HEK293 (cell line): ENCODE measurements at regions not wholly inside any gene's neighbourhood (a gene's known extent, or its start where the extent isn't known, plus 50 kb on each side); places are given as distances from the start of the nearest gene placed in this dataset.

Experiments used
- AEBP2 ChIP-seq: fragments of 450-650 bp; formaldehyde crosslinking; IDR thresholded peaks from 2 replicates; pipeline ENCODE4 v1.5.1; 2016; ENCODE audit warnings: missing biosample characterization, missing genetic modification characterization, borderline replicate concordance
- BCL11B ChIP-seq: fragments of 450-650 bp; formaldehyde crosslinking; IDR thresholded peaks from 2 replicates; pipeline ENCODE4 v1.5.1; 2016; ENCODE audit warnings: low read depth, missing biosample characterization, missing genetic modification characterization
- CTCF ChIP-seq: fragments of 450-650 bp; formaldehyde crosslinking; IDR thresholded peaks from 2 replicates; pipeline ENCODE4 v1.5.1; 2016; ENCODE audit warnings: missing biosample characterization, missing genetic modification characterization
- FEZF1 ChIP-seq: fragments of 450-650 bp; formaldehyde crosslinking; IDR thresholded peaks from 2 replicates; pipeline ENCODE4 v1.5.1; 2016; ENCODE audit warnings: missing biosample characterization, missing genetic modification characterization
- GLIS1 ChIP-seq: fragments of 450-650 bp; formaldehyde crosslinking; IDR thresholded peaks from 2 replicates; pipeline ENCODE4 v1.5.1; 2016; ENCODE audit warnings: missing biosample characterization, missing genetic modification characterization
- HIC1 ChIP-seq: fragments of 450-650 bp; formaldehyde crosslinking; IDR thresholded peaks from 2 replicates; pipeline ENCODE4 v1.5.1; 2016; ENCODE audit warnings: missing biosample characterization, missing genetic modification characterization
- MEIS1 ChIP-seq: sonication (generic); formaldehyde crosslinking; IDR thresholded peaks from 2 replicates; pipeline ENCODE4 v1.8.1; 2022; ENCODE audit warnings: missing genetic modification reagents, mild to moderate bottlenecking, borderline replicate concordance
- OVOL3 ChIP-seq: fragments of 450-650 bp; formaldehyde crosslinking; IDR thresholded peaks from 2 replicates; pipeline ENCODE4 v1.5.1; 2016; ENCODE audit warnings: missing biosample characterization, missing genetic modification characterization
- SP3 ChIP-seq: fragments of 450-650 bp; formaldehyde crosslinking; IDR thresholded peaks from 2 replicates; pipeline ENCODE4 v1.5.1; 2016; ENCODE audit warnings: missing biosample characterization, missing genetic modification characterization
- TCF7L2 ChIP-seq: IDR thresholded peaks from 2 replicates; pipeline ENCODE4 v1.6.1; 2011; ENCODE audit warnings: low read depth, mild to moderate bottlenecking, inconsistent platforms, low read length, moderate library complexity, borderline replicate concordance
- ZBTB10 ChIP-seq: fragments of 450-650 bp; formaldehyde crosslinking; IDR thresholded peaks from 2 replicates; pipeline ENCODE4 v1.5.1; 2016; ENCODE audit warnings: missing biosample characterization, missing genetic modification characterization
- ZBTB8A ChIP-seq: fragments of 450-650 bp; formaldehyde crosslinking; IDR thresholded peaks from 2 replicates; pipeline ENCODE4 v1.5.1; 2016; ENCODE audit warnings: missing biosample characterization, missing genetic modification characterization
- ZNF138 ChIP-seq: fragments of 450-650 bp; formaldehyde crosslinking; IDR thresholded peaks from 2 replicates; pipeline ENCODE4 v1.5.1; 2016; ENCODE audit warnings: missing biosample characterization, missing genetic modification characterization, borderline replicate concordance
- ZNF157 ChIP-seq: fragments of 450-650 bp; formaldehyde crosslinking; IDR thresholded peaks from 2 replicates; pipeline ENCODE4 v1.5.1; 2016; ENCODE audit warnings: missing biosample characterization, missing genetic modification characterization
- ZNF18 ChIP-seq: fragments of 450-650 bp; formaldehyde crosslinking; IDR thresholded peaks from 2 replicates; pipeline ENCODE4 v1.5.1; 2016; ENCODE audit warnings: missing biosample characterization, missing genetic modification characterization
- ZNF266 ChIP-seq: fragments of 450-650 bp; formaldehyde crosslinking; IDR thresholded peaks from 2 replicates; pipeline ENCODE4 v1.5.1; 2016; ENCODE audit warnings: missing biosample characterization, missing genetic modification characterization, low read depth
- ZNF292 ChIP-seq: fragments of 450-650 bp; formaldehyde crosslinking; IDR thresholded peaks from 2 replicates; pipeline ENCODE4 v1.5.1; 2016; ENCODE audit warnings: low read depth, missing biosample characterization, missing genetic modification characterization, borderline replicate concordance
- ZNF350 ChIP-seq: fragments of 450-650 bp; formaldehyde crosslinking; IDR thresholded peaks from 2 replicates; pipeline ENCODE4 v1.5.0; 2017; ENCODE audit warnings: missing biosample characterization, mild to moderate bottlenecking, missing genetic modification characterization
- ZNF366 ChIP-seq: fragments of 450-650 bp; formaldehyde crosslinking; conservative IDR thresholded peaks from 2 replicates; pipeline ENCODE4 v1.5.1; 2016; ENCODE audit warnings: missing biosample characterization, missing genetic modification characterization
- ZNF473 ChIP-seq: fragments of 450-650 bp; formaldehyde crosslinking; IDR thresholded peaks from 2 replicates; pipeline ENCODE4 v1.5.1; 2017; ENCODE audit warnings: missing biosample characterization, missing genetic modification characterization
- ZNF571 ChIP-seq: fragments of 450-650 bp; formaldehyde crosslinking; IDR thresholded peaks from 2 replicates; pipeline ENCODE4 v1.5.0; 2017; ENCODE audit warnings: missing biosample characterization, missing genetic modification characterization
- ZNF621 ChIP-seq: fragments of 450-650 bp; formaldehyde crosslinking; IDR thresholded peaks from 2 replicates; pipeline ENCODE4 v1.5.1; 2017; ENCODE audit warnings: missing biosample characterization, missing genetic modification characterization
- ZNF654 ChIP-seq: fragments of 450-650 bp; formaldehyde crosslinking; IDR thresholded peaks from 2 replicates; pipeline ENCODE4 v1.5.1; 2016; ENCODE audit warnings: low read depth, missing biosample characterization, missing genetic modification characterization
- ZNF664 ChIP-seq: fragments of 450-650 bp; formaldehyde crosslinking; IDR thresholded peaks from 2 replicates; pipeline ENCODE4 v1.5.1; 2016; ENCODE audit warnings: missing biosample characterization, missing genetic modification characterization
- ZNF76 ChIP-seq: fragments of 450-650 bp; formaldehyde crosslinking; IDR thresholded peaks from 2 replicates; pipeline ENCODE4; 2016; ENCODE audit warnings: low read depth, missing biosample characterization, missing genetic modification characterization, borderline replicate concordance
- ZNF768 ChIP-seq: fragments of 450-650 bp; formaldehyde crosslinking; IDR thresholded peaks from 2 replicates; pipeline ENCODE4 v1.5.1; 2018; ENCODE audit warnings: missing biosample characterization, mild to moderate bottlenecking, missing genetic modification characterization
- ZNF785 ChIP-seq: fragments of 450-650 bp; formaldehyde crosslinking; IDR thresholded peaks from 2 replicates; pipeline ENCODE4 v1.5.1; 2016; ENCODE audit warnings: missing biosample characterization, missing genetic modification characterization
- ZSCAN30 ChIP-seq: fragments of 450-650 bp; IDR thresholded peaks from 2 replicates; pipeline ENCODE4 v1.5.1; 2018; ENCODE audit warnings: missing biosample characterization, mild to moderate bottlenecking, missing genetic modification characterization, moderate library complexity
- ZSCAN5A ChIP-seq: fragments of 450-650 bp; formaldehyde crosslinking; IDR thresholded peaks from 2 replicates; pipeline ENCODE4 v1.5.1; 2016; ENCODE audit warnings: missing biosample characterization, missing genetic modification characterization

- TF ChIP-seq ZNF18 (tag by site-specific recombination) (no peak), AEBP2 (tag by site-specific recombination) (no peak), ZBTB8A (tag by site-specific recombination) (0 out of 2 replicates have a peak, but pooled peaks have one; percentile 20), HIC1 (tag by site-specific recombination) (no peak), ZNF654 (tag by site-specific recombination) (peak; percentile 83), ZNF664 (no peak), ZNF768 (tag by site-specific recombination) (no peak), SP3 (tag by site-specific recombination) (no peak), ZSCAN5A (tag by site-specific recombination) (no peak), CTCF (peak; percentile 19; the same call in 1 of the 2 replicates), MEIS1 (CRISPR knock-in tag) (no peak), GLIS1 (tag by site-specific recombination) (no peak), ZBTB10 (tag by site-specific recombination) (no peak), ZSCAN30 (0 out of 2 replicates have a peak, but pooled peaks have one; percentile 29), BCL11B (tag by site-specific recombination) (no peak), ZNF785 (tag by site-specific recombination) (no peak), ZNF473 (no peak), ZNF266 (no peak), ZNF292 (no peak), ZNF571 (no peak), ZNF76 (tag by site-specific recombination) (no peak), TCF7L2 (no peak), ZNF138 (tag by site-specific recombination) (no peak), ZNF621 (tag by site-specific recombination) (no peak), ZNF350 (no peak), ZNF157 (no peak), OVOL3 (tag by site-specific recombination) (no peak), ZNF366 (no peak), FEZF1 (tag by site-specific recombination) (no peak)
These were observed 59.8 kb upstream of the POU5F2 start (continued) for GRCh38 chr5:93800988-93801811.
